Right lobe of liver (tissue), 6 donors: ENCODE measurements at regions not wholly inside any gene's neighbourhood (a gene's known extent, or its start where the extent isn't known, plus 50 kb on each side); places are given as distances from the start of the nearest gene placed in this dataset.

Source experiments
- ATAC-seq, 4 donors: fragments of 200-7000 bp; cut with Tn5 transposase; one replicate each; pipeline ENCODE4 v1.9.1; 2020; ENCODE audit warnings: mild to moderate bottlenecking in 4 of 4, moderate library complexity in 4 of 4
- DNase-seq, 3 donors: peaks; one replicate each; pipeline ENCODE4 v3.0.0-alpha.2; 2020
- H3K27ac ChIP-seq, 3 donors: fragments of 200-600 bp; one replicate each; pipeline ENCODE4 v1.8.0; 2022
- H3K27me3 ChIP-seq, 2 donors: fragments of 200-600 bp; one replicate each; pipeline ENCODE4 v1.8.0; 2022
- H3K36me3 ChIP-seq, 4 donors: fragments of 200-600 bp; sonication (generic) in 1 of 4; one replicate each; pipeline versions ENCODE4 v1.5.1 to v1.8.0; 2017 to 2022; ENCODE audit warnings: control low read depth in 1 of 4
- H3K4me1 ChIP-seq, 4 donors: fragments of 200-600 bp; sonication (generic) in 1 of 4; one replicate each; pipeline versions ENCODE4 v1.5.1 to v1.8.0; 2017 to 2022; ENCODE audit warnings: control low read depth in 1 of 4
- H3K4me3 ChIP-seq, 3 donors: fragments of 200-600 bp; one replicate each; pipeline ENCODE4 v1.8.0; 2022
- H3K9me3 ChIP-seq, 4 donors: fragments of 200-600 bp; sonication (generic) in 1 of 4; one replicate each; pipeline versions ENCODE4 v1.5.1 to v1.8.0; 2017 to 2022; ENCODE audit warnings: control low read depth in 1 of 4
- POLR2A ChIP-seq: fragments of 450-650 bp; IDR thresholded peaks from one replicate; pipeline ENCODE4 v1.6.1; 2017; ENCODE audit warnings: antibody characterized with exemption, mild to moderate bottlenecking
- WGBS: methylation state at CpG from one replicate; pipeline ENCODE4 v1.1.6; 2018; ENCODE audit warnings: low coverage, low lambda C conversion rate; ENCODE audit not compliant: insufficient coverage; ENCODE audit errors: missing lambda C conversion rate; 5-methylcytosine and 5-hydroxymethylcytosine counted together
- intact Hi-C, 2 donors: fragments of 100-400 bp; cut with DNase I; formaldehyde crosslinking; loops; one replicate each; pipeline versions ENCODE4 v1.11.2 to v1.14.1; 2022
- TF ChIP-seq, protein P1 (sequence below), 4 donors: fragments of 200-600 bp in 3 of 4; fragments of 450-650 bp in 1 of 4; IDR thresholded peaks; one replicate each; pipeline versions ENCODE4 v1.5.1 to v1.8.0; 2016 to 2022; ENCODE audit warnings: antibody characterized with exemption in 4 of 4, mild to moderate bottlenecking in 2 of 4
- donor health status: DM: no; HTN: yes; CAD: no.
- donor health status: DM: no; HTN: no; CAD: no.
- donor health status: DM: no; HTN: no; CAD: no.
- donor health status: DM: no; HTN: yes; CAD: no.
- donor health status: DM: no; HTN: yes; CAD: no.

DNA sequence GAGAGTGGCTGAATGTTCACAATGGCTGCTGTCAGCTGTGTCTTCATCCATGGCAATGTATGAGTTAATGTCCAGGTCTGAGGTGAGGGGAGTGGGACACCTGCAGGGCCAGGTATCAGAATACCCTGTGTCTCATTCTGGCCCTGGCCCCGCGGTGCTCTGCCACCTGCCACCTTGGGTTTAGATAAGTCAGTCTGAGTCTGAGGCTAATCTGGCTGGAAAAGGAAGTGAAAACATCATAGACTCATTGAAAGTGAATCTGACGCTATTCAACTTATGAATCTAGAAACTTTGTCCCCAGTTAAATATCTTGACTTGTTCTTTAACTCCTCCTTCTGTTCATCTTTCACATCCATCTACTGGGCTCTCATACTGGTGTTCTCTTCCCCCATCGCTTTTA lies 267.1 kb upstream of the JAG1 start:
- intact Hi-C loops, result no loop called here
- H3K4me1 ChIP-seq, result no peaks in the 10 kb centered on the region
- DNase-seq, result no peak
- TF ChIP-seq, protein P1, sequence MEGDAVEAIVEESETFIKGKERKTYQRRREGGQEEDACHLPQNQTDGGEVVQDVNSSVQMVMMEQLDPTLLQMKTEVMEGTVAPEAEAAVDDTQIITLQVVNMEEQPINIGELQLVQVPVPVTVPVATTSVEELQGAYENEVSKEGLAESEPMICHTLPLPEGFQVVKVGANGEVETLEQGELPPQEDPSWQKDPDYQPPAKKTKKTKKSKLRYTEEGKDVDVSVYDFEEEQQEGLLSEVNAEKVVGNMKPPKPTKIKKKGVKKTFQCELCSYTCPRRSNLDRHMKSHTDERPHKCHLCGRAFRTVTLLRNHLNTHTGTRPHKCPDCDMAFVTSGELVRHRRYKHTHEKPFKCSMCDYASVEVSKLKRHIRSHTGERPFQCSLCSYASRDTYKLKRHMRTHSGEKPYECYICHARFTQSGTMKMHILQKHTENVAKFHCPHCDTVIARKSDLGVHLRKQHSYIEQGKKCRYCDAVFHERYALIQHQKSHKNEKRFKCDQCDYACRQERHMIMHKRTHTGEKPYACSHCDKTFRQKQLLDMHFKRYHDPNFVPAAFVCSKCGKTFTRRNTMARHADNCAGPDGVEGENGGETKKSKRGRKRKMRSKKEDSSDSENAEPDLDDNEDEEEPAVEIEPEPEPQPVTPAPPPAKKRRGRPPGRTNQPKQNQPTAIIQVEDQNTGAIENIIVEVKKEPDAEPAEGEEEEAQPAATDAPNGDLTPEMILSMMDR (IDR thresholded peaks at IDR 0.05), result no peak
- TF ChIP-seq POLR2A, result no peak
- H3K9me3 ChIP-seq, result no peaks in the 10 kb centered on the region
- no peak overlapping the region for H3K4me3 ChIP-seq
- H3K36me3 ChIP-seq, result no peaks in the 10 kb centered on the region
- H3K27ac ChIP-seq, result no peak overlapping the region
- ATAC-seq, result no peak
- WGBS, result 71% methylated on average over 4 of the region's 4 CpGs
- no peaks in the 10 kb centered on the region for H3K27me3 ChIP-seq

DNA sequence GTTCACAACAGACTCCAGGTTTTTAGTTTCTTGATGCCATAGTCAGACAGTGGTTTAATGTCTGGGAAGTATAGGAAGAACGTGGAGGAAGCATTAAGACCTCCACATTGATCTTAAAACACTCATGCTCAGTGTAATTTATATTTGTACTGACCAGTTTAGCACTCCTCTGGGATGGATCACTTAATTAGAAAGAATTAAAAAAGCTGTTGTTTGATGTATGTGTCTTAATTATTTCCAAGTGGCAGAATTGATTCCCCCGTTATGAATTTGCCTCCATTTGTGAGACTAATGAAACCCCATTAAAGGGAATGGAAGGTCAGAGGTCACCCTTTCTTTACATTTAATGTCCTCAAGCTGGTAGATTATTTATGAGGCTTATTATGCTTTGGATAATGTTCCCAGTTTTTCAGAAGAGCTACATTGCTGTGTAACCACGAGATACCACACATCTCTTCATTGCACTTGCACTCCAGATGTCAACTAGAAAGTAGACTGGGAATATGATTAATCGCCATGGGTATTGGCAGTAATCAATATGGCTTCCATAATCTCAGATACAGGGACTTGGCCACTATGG lies 270.0 kb upstream of the JAG1 start:
- Histone ChIP-seq H3K4me1 (no peaks in the 10 kb centered on the region), H3K4me3 (no peak overlapping the region), H3K9me3 (no peaks in the 10 kb centered on the region), H3K27ac (no peak overlapping the region), H3K27me3 (no peaks in the 10 kb centered on the region), H3K36me3 (no peaks in the 10 kb centered on the region)
- no peak for ATAC-seq
- WGBS, result 51% methylated on average over 4 of the region's 4 CpGs
- DNase-seq, result no peak
- no peak for TF ChIP-seq POLR2A
- TF ChIP-seq, protein P1 (IDR thresholded peaks at IDR 0.05), result no peak
- intact Hi-C loops, result no loop called here

DNA sequence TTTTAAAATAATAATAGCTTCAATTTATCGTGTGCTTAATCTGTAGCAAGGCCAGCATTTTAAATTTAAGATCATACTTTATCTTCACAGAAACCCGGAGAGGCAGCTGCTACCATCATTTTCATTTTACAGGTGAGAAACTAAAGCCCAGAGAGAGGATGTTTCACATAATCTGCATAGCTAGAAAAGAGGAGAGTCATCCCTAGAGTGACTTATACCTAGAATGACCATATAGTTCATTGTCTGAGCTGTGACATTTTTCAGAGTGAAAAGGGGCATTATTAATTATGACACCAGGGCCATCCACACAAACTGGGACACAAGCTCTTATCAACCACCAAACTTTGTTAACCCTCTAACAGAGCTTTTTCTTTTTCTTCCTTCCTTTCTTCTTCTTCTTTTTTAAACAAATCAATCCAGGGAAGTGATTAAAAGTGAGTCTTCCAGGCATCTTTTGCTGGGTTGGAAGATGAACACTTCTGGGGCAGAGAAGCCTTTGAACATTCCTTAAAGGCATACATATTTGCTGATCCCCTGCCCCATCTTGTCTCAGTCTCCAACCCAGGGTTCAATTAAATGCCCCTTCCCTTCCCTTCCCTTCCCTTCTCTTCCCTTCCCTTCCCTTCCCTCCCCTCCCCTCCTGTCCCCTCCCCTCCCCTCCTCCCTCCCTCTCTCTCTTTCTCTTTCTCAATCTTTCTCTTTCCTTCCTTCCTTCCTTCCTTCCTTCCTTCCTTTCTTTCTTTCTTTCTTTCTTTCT lies 272.5 kb upstream of the JAG1 start:
- no peak for DNase-seq
- H3K27ac ChIP-seq, result no peak overlapping the region
- TF ChIP-seq, protein P1 (IDR thresholded peaks at IDR 0.05), result no peak
- no peak for TF ChIP-seq POLR2A
- H3K4me3 ChIP-seq, result no peak overlapping the region
- H3K9me3 ChIP-seq, result no peaks in the 10 kb centered on the region
- no peak for ATAC-seq
- WGBS, result 54% methylated on average over 2 of the region's 2 CpGs
- no peaks in the 10 kb centered on the region for H3K36me3 ChIP-seq
- no peaks in the 10 kb centered on the region for H3K4me1 ChIP-seq
- no peaks in the 10 kb centered on the region for H3K27me3 ChIP-seq
- intact Hi-C loops, result no loop called here

DNA sequence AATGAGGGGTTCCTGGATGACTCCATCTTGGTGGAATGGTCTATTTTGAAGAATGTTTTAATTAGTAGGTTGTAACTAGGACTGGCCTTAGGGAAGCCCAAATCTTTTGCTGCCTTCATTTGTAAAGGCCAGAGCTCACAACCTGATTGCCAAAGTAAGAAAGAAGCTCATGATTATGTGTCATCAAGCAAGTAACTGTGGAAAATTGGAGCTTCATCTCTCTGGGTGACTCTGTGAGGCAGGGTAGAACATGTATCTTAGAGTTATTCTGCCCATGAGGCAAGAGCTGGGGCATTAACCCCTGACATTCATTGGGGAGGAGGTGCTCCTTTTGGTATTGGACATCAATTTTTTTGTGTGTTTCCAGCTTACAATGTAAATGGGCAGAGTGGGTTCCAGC lies 273.9 kb upstream of the JAG1 start:
- no peaks in the 10 kb centered on the region for H3K36me3 ChIP-seq
- H3K27me3 ChIP-seq, result no peaks in the 10 kb centered on the region
- DNase-seq (no peak), ATAC-seq (no peak)
- H3K4me3 ChIP-seq, result no peak overlapping the region
- H3K9me3 ChIP-seq, result no peaks in the 10 kb centered on the region
- intact Hi-C loops, result no loop called here
- H3K4me1 ChIP-seq, result no peaks in the 10 kb centered on the region
- H3K27ac ChIP-seq, result no peak overlapping the region
- TF ChIP-seq, protein P1 (IDR thresholded peaks at IDR 0.05), result no peak
- TF ChIP-seq POLR2A, result no peak
